GM19239 (cell line): ENCODE measurements at regions not wholly inside any gene's neighbourhood (a gene's known extent, or its start where the extent isn't known, plus 50 kb on each side); places are given as distances from the start of the nearest gene placed in this dataset.
A peak's percentile ranks its signal among the peaks of the same experiment; 100 is the strongest.
"Not testable (repeated sequence)": the region's sequence is repeated elsewhere in the genome, so short reads cannot be mapped to it uniquely, and the experiment has no call there.

Experiments
- DNase-seq: peaks from one replicate; pipeline ENCODE4 v3.0.0; 2011; ENCODE audit warnings: low spot score; ENCODE audit not compliant: insufficient read length
- FAIRE-seq: peaks from 2 replicates; lab custom pipeline; 2011; peaks lifted over from hg19 to GRCh38; lab: Jason Lieb, UNC

DNA sequence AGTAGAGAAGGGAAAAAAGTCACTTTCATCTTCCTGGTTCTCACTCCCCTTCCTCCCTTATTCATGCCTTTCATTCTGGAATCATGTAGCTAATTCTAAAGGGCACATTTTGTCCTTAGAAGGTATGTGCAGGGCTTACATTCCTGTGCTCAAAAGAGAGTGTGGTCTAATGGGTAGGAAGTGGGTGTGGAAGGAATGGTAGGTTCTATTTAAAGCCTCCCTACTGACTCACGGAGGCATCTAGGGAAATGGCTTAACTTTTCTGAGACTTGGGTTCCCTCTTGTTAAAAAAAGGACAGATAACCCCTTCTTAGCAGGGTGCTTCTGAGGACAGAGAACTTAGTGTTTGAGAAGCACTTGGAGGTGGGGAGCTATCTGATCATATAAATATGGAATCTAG is 249.3 kb upstream of the DUSP10 start:
- FAIRE-seq (no peak), DNase-seq (no peak)

DNA sequence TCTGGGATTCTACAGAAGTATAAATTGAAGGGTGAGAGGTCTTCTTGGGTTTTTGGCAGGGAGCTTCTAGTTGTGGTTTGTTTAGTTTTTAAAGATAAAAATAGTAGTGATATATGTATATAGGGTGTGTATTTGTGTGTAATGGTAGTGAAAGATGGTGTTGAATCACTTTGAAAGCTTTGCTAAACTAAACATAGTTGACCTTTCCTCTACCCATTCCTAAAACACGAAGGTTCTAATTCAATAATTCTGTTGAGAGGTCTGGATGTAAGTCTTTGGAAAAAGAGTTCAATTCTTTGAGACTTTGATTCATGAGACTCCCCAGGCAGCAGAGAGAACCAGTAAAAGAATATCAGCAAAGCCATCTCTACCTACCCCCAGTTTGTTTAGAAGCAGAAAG is 247.9 kb upstream of the DUSP10 start:
- FAIRE-seq (no peak), DNase-seq (no peak)

DNA sequence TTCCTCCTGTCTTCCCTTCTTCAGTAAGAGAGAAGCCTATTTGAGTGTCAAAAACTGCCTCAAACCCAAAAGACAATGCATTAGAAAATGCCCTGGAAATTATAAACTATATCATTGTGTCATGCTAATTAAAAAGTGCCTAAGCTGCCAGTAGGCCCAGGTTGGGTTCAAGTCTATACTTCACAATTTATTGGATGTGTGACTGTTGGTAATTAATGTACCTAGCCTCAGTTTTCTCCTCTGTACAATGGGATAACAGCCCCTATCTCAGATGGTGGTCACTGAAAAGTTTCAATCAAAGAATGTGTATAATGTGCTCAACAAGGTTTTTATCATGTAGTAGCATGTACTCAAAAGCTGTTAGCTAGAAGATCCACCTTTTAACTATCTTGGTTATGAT is 246.9 kb upstream of the DUSP10 start:
- DNase-seq (no peak), FAIRE-seq (no peak)

GRCh38 chr1:221987860-221988520 is 246.1 kb upstream of the DUSP10 start:
- DNase-seq: no peak
- no peak for FAIRE-seq

GRCh38 chr1:221983444-221983843 is 241.6 kb upstream of the DUSP10 start:
- no peak for DNase-seq
- FAIRE-seq: no peak

DNA sequence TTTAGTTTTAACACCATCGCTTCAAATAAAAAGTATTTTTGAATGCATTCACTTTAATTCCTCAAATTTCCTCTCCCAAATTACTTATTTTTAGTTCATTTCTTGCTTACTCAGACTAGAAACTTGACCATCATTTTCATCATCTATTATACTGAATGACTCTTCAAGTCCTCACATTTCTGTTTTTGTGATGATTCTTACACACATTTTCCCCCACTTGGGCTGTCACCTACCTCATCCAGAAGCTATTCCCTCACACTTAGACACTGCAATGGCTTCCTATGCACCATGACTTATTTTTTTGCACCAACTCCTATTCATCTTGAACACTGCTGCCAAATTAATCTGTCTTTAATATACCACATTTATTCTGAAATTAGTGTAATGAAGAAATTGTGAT is 239.6 kb upstream of the DUSP10 start:
- FAIRE-seq (peak; percentile 4), DNase-seq (no peak)

- FAIRE-seq: no peak
- no peak for DNase-seq
These were observed 237.6 kb upstream of the DUSP10 start for GRCh38 chr1:221979444-221980032.

DNA sequence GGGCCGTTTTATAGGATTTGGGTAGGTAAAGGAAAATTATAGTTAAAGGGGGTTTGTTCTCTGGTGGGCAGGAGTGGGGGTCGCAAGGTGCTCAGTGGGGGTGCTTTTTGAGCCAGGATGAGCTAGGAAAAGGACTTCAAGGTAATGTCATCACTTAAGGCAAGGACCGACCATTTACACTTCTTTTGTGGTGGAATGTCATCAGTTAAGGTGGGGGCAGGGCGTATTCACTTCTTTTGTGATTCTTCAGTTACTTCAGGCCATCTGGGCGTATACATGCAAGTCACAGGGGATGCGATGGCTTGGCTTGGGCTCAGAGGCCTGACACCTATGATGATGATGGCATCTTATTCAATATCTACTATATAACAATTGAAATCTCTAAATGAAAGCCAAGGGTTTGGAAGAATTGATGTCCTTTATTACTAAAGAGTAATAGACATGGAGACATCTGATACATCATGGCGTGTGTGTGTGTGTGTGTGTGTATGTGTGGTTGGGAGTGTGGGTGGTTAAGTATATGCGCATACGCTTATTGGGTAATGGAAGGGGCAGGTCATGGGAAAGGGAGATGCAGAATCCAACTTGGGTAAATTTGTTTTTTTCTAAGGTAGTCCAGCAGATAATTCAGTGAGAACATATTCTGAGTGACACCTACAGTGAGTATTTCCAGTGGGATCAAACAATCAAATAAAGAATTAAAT is 236.9 kb upstream of the DUSP10 start:
- not testable (repeated sequence) for FAIRE-seq

GRCh38 chr1:221973787-221974186 is 231.9 kb upstream of the DUSP10 start:
- not testable (repeated sequence) for FAIRE-seq, DNase-seq

More for the DNA sequence above, 236.9 kb upstream of the DUSP10 start:
- DNase-seq: not testable (repeated sequence)

DNA sequence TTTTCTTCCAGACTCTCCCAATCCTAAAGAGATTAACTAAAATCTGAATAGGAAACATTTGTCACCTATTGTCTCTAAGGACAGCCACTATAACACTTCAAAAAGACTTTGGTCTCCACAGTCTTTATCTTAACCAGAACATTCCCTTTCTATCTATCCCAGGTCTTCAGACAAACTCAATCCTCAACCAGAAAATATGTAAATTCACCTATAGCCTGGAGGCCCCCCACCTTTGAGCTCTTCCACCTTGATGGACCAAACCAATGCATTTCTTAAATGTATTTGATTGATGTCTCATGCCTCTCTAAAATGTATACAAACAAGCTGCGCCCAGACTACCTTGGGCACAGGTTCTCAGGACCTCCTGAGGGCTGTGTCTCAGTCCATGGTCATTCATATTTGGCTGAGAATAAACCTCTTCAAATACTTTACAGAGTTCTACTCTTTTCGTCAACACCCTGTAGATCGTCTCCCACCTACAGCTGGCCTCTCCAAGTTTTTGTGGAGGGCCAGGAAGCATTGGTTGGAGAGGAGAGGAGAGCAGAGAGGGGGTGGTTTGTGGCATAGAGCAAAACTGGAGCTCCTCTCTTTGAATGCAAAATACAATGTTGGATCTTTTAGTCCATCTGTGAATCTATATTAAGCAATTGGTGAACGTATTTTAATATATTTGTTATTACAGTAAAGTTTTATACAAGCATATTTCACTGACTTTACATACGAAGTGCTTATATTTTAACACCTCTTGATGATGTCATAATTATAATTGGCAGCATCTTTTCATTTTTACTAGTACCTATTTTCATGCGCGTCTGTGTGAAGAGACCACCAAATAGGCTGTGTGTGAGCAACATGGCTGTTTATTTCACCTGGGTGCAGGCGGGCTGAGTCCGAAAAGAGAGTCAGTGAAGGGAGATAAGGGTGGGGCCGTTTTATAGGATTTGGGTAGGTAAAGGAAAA is 230.7 kb upstream of the DUSP10 start:
- no peak for FAIRE-seq
- no peak for DNase-seq

DNA sequence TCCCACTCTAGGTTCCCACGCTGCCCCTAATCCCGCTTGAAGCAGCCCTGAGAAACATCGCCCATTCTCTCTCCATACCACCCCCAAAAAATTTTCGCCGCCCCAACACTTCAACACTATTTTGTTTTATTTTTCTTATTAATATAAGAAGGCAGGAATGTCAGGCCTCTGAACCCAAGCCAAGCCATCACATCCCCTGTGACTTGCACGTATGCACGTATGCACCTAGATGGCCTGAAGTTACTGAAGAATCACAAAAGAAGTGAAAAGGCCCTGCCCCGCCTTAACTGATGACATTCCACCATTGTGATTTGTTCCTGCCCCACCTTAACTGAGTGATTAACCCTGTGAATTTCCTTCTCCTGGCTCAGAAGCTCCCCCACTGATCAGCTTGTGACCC is 229.1 kb upstream of the DUSP10 start:
- not testable (repeated sequence) for DNase-seq, FAIRE-seq

DNA sequence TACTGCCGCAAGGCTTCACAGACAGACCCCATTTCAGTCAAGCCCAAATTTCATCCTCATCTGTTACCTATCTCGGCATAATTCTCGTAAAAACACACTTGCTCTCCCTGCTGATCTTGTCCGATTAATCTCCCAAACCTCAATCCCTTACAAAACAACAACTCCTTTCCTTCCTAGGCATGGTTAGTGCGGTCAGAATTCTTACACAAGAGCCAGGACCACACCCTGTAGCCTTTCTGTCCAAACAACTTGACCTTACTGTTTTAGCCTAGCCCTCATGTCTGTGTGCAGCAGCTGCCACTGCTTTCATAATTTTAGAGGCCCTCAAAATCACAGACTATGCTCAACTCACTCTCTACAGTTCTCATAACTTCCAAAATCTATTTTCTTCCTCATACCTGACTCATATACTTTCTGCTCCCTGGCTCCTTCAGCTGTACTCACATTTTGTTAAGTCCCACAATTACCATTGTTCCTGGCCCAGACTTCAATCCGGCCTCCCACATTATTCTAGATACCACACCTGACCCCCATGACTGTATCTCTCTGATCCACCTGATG is 227.5 kb upstream of the DUSP10 start:
- not testable (repeated sequence) for DNase-seq, FAIRE-seq

DNA sequence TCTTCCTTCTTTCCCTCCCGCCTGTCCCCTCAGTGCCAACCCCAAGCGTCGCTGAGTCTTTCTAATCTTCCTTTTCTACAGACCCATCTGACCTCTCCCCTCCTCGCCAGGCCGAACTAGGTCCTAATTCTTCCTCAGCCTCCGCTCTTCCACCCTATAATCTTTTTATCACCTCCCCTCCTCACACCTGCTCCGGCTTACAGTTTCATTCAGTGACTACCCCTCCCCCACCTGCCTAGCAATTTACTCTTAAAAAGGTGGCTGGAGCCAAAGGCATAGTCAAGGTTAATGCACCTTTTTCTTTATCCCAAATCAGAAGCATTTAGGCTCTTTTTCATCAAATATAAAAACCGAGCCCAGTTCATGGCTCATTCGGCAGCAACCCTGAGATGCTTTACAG is 225.6 kb upstream of the DUSP10 start:
- FAIRE-seq, DNase-seq: not testable (repeated sequence)

GRCh38 chr1:221966888-221967287 is 225.0 kb upstream of the DUSP10 start:
- not testable (repeated sequence) for FAIRE-seq, DNase-seq

GRCh38 chr1:221965891-221966290 is 224.0 kb upstream of the DUSP10 start:
- DNase-seq, FAIRE-seq: not testable (repeated sequence)

DNA sequence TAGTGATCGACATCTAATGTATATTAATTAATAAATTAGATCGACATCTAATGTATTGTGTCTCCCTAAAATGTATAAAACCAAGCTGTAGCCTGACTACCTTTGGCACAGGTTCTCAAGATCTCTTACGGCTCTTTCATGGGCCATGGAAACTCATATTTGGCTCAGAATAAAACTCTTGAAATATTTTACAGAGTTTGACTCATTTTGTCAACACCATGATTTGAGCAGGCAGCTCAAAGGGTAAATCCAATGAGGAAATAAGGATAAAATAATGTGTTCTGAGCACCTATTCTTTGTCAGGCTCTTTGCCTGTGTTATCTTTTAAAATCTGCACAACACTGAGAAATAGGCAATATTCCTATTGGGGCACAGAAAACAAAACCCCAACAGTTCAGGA is 223.4 kb upstream of the DUSP10 start:
- FAIRE-seq: no peak
- DNase-seq: no peak

GRCh38 chr1:221963742-221964141 is 221.9 kb upstream of the DUSP10 start:
- no peak for FAIRE-seq
- no peak for DNase-seq

GRCh38 chr1:221962385-221962784 is 220.5 kb upstream of the DUSP10 start:
- DNase-seq (no peak), FAIRE-seq (peak; percentile 59)

GRCh38 chr1:221961532-221962292 is 219.8 kb upstream of the DUSP10 start:
- peak; percentile 27 for DNase-seq
- peak; percentile 91 for FAIRE-seq
